T-helper 9 cell (primary cell): ENCODE measurements at regions not wholly inside any gene's neighbourhood (a gene's known extent, or its start where the extent isn't known, plus 50 kb on each side); places are given as distances from the start of the nearest gene placed in this dataset.
"Not testable (repeated sequence)": the region's sequence is repeated elsewhere in the genome, so short reads cannot be mapped to it uniquely, and the experiment has no call there.

ENCODE experiments used
- DNase-seq: peaks from one replicate; pipeline ENCODE4 v3.0.0-alpha.2; 2020

- no peak for DNase-seq
Measured at GRCh38 chr7:16933296-16934279, 51.8 kb upstream of the AGR3 start.

DNA sequence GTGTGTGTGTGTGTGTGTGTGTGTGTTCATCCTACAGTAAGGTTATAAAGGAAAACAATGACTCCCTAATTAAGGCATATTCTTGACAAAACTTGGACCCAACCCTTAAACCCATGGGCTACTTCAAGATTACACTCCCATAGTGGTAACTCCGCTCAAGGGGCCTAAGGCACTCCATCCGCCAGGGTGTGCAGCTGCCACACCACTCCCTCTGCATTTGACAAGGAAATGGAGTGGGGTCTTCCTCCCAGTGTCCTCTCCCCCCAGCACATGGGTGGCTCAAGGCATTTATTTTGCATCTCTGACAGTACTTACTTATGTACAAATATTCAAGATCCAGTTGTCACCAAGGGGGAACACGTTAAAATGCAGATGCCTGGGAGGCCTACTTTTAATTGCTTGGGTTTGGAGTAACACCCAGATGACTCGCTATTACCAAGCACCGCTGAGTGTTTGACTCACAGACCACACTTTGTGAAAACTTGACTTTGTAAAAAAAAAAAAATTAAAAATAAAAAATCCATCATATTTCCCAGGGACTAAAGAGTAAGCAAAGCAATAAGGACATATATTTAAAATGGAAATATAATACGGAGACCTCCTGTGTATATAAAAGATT is 53.0 kb upstream of the AGR3 start:
- no peak for DNase-seq

- DNase-seq: no peak
Measured at GRCh38 chr7:16935341-16935735, 53.6 kb upstream of the AGR3 start.

DNA sequence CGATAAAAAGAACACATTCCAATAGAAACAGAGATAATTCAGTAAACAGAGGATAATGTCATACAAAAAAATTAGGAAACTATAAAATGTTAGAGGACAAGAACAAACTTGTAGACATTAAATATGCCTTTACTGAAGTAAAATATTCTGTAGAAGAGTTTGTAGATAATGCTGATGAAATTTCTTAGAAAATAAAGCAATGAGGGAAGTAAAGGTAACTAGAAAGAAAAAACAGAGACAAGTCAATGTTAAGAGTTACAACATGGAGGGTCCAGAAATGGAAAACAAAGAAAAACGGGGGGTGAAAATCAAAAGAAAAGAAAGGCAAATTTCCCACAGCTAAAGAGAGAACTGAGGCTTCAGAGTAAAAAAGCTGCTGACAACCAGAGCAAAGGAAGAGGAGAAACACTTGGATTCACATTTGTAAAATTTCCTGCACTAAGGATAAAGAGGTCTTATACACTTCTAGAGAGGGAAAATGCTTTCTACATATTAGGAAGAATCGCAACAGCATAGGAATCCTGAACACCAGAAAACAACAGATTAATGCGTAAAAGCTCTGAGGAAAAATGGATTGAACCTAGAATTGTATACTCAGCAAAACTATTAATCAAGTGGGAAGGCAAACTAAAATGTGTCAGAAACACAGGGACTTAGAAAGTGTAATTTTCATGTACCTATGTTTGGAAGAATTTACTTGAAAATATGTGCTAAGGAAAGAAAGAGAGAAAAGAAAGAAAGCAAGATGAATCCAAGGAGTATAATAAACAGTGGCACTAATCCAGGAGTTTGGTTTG is 55.0 kb upstream of the AGR3 start:
- no peak for DNase-seq

GRCh38 chr7:16939161-16939560 is 57.4 kb upstream of the AGR3 start:
- DNase-seq: no peak

DNA sequence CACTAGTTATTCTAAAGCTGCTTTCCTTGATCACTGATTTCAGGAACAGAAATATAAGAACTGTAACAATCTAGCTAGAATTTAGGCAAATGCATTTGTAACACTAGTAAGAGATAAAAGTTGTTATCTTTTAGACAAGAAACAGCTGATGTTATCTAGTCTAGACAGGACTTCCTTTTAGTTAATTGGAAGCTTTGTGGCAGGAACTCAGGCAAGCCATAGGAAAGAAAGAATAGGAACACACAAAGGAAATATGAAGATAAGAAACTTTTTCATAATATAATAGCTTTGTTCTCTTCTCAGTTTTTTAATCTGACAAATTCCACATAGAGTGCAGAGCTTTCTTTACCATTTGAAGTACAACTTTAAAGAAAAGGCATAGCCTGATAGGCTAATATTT is 59.0 kb upstream of the AGR3 start:
- DNase-seq: no peak

DNA sequence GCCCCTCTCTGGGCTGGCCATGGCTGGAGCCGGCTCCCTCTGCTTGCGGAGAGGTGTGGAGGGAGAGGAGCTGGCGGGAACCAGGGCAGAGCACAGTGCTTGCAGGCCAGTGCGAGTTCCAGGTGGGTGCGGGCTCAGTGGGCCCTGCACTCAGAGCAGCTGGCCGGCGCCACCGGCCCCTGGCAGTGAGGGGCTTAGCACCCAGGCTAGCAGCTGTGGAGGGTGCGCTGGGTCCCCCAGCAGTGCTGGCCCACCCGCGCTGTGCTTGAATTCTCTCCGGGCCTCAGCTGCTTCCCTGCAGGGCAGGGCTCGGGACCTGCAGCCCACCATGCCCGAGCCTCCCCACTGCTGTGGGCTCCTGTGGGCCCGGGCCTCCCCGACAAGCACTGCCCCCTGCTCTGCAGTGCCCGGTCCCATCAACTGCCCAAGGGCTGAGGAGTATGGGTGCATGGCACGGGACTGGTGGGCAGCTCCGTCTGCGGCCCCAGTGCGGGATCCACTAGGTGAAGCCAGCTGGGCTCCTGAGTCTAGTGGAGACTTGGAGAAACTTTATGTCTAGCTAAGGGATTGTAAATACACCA is 61.2 kb upstream of the AGR3 start:
- no peak for DNase-seq

DNA sequence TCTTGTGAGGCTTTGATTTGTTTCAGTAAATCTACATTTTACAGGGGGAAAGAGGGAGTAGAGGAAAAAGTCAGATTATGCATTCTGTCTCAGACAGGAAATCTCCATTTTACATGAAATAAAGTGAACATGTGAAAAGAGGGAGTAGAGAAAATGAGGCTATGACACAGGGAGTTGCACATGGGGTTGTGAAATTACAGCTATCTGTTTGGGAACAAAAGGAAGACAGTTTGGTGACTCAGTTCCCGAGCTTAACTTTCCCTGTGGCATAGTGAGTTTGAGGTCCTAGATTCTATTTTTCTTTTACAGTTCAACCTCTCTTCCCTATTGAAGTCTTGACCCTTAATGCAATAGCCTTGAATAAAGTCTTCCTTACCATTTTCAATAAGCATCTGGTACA is 63.2 kb upstream of the AGR3 start:
- no peak for DNase-seq

DNA sequence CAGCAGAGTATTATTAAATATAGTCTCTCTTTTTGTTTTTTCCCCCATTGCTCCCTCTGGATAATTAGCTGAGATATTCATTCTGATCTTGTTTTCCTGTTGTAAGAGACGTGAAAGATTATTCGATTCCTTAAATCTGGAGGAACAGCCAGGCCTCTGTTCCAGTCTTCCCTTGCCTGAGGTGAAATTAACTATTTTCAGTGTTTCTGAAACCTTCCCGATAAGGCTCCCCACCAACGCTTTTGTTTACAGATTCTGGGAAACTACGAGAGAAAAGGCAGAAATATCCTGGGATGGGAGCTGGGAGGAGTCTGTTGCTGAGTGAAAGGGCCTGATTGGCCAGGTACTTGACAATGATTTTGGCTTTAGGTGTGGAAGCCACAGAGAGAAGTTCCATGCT is 63.6 kb upstream of the AGR3 start:
- DNase-seq: no peak

GRCh38 chr7:16948110-16948509 is 66.3 kb upstream of the AGR3 start:
- DNase-seq: not testable (repeated sequence)

DNA sequence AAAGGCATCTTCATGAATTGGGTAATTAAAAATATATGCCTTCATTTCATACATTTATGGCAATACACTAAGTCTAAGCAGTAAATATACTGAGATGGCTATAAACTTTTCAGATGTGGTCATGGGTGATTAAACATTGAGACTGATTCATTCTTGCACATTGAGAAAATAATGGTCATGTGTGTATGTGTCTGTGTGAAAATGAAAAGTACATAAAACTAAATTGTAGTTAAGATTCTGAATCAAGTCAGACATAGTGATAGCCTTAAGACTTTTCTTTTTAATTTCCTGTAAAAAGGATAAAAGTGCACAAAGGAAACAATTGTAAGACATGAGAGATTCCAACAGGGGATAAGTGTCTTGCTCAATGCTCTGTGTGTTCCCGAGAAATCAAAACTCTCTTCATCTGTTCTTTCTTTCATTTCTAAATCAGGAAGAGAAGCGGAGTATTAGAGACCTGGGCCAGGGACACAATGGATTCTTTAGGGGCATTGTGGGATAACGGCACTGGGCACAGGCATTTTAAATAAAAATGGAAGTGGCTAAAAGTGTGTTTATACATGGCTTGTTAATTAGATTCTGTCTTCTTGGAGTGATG is 69.8 kb upstream of the AGR3 start:
- DNase-seq: no peak

- no peak for DNase-seq
Measured at GRCh38 chr7:16954321-16954720, 72.5 kb upstream of the AGR3 start.

GRCh38 chr7:16958724-16959123 is 76.9 kb upstream of the AGR3 start:
- no peak for DNase-seq

- no peak for DNase-seq
Measured at GRCh38 chr7:16960337-16960965, 78.7 kb upstream of the AGR3 start.

DNA sequence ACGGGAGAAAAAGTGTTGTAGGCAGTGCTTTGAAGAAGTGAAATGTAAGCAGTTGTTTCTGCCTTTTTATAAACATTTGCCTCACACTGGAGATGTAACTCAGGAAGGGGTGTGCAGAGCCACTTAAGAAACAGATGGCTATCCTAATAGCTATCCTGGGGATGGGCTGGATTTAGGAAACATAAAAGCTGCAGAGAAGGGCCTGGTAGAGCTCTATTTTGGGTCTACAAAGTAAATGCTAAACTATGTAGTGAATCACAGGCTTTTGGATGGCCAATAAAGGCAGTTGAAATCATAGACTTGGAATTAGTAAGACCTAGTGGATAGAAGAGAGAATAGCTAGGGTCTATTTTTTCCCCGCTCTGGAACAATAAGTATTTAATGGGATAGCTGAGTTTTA is 79.9 kb upstream of the AGR3 start:
- no peak for DNase-seq

DNA sequence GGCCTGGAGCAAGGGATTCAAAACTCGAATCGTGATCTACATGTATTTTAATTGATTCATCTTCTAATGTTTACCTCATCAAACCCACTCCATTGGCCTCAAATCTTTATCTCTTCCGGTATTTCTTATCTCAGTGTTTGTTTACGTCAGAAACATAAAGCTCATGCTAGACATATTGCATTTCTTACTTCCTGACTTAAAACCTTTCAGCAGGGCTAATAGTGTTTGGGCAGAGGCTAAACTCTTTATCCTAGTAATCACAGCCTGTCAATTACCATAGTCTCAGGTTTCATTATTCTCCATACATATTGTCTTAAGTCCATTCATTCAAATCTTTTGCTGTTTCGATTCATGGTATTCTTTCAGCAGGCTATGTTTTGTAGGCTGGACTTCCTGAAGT is 81.3 kb upstream of the AGR3 start:
- DNase-seq: no peak

DNA sequence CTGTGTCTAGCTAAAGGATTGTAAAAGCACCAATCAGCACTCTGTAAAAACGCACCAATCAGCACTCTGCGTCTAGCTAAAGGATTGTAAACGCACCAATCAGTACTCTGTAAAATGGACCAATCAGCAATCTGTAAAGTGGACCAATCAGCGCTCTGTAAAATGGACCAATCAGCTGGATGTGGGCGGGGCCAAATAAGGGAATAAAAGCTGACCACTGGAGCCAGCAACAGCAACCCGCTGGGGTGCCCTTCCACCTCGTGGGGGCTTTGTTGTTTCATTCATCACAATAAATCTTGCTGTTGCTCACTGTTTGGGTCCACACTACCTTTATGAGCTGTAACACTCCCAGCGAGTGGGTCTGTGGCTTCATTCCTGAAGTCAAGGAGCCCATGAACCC is 83.9 kb upstream of the AGR3 start:
- DNase-seq: not testable (repeated sequence)

GRCh38 chr7:16967300-16967811 is 85.6 kb upstream of the AGR3 start:
- no peak for DNase-seq

DNA sequence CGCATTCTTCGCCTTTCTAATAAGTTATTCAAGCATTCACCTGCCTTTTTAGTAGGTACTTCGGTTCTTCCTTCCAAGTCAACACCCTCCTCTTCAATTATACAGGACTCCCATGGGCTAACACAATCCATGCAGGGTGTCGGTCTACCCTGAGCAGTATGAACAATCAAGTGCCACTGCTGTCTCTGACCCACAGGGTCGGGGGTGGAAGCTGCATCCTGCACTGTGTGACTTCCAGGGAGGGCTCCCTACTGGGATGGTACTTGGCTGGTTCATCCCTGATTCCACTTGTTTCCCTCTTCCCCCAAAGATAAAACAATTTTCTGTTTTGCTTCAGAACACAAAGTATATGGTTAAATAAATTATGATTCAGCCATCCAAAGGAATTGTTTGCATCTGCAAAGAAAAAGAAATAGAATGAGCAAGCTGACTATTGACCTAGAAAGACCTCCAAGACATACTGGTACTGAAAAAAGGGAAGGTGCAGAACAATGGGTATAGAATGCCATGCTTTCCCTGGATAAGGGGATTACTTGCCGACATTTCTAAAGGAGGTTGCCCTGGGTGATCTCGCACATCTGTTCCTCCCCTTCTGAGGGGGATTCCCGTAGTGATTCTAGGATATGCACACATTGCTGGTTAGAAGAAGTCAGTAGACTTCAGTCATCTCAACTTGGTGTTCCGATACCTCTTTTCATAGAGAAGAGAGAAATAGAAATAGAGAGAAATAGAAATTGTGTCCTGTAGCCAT is 89.1 kb upstream of the AGR3 start:
- no peak for DNase-seq

- no peak for DNase-seq
Measured at GRCh38 chr7:16975712-16976111, 93.9 kb upstream of the AGR3 start.
